ENCODE measurements at regions not wholly inside any gene's neighbourhood (a gene's known extent, or its start where the extent isn't known, plus 50 kb on each side); places are given as distances from the start of the nearest gene placed in this dataset.
A peak's percentile ranks its signal among the peaks of the same experiment; 100 is the strongest.

DNA sequence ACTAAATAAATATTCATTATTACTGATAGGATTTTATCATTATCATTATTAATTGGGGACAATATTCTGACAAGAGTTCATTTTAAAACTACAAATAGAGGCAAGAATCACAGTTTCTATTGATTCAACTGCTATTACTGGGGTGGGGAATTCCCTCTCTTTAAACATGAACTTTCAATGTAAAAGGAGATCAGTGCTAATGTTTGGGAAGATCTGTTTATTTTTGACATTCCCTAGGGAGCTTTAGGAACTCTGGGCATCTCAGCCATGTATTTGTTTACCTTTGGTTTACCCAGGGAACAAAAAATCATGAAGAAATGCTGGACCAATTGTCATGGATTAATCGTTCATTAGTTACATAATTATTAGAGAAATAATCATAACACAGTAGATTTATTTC is 443.2 kb upstream of the AKR1E2 start:
- POLR2A ChIA-PET = no interaction called here
- no peaks in the 10 kb centered on the region for H3K27me3 ChIP-seq (ENCODE audit: control insufficient read depth, insufficient read depth, low read length)
- no peak for TF ChIP-seq CTCF (IDR thresholded peaks at IDR 0.05; ENCODE audit: insufficient read depth, low read depth, low read length)
- CTCF ChIA-PET = interaction anchor here (0.6 kb wide), 1 partner anchor 100 kb away, joined by 4 read pairs; no protein-coding TSS in a partner anchor
- DNase-seq (ENCODE audit: low read depth) = no peak
- no peak overlapping the region for H3K4me3 ChIP-seq (ENCODE audit: low read depth, low read length)
- H3K36me3 ChIP-seq (ENCODE audit: control insufficient read depth, insufficient read depth, low read length) = no peaks in the 10 kb centered on the region

DNA sequence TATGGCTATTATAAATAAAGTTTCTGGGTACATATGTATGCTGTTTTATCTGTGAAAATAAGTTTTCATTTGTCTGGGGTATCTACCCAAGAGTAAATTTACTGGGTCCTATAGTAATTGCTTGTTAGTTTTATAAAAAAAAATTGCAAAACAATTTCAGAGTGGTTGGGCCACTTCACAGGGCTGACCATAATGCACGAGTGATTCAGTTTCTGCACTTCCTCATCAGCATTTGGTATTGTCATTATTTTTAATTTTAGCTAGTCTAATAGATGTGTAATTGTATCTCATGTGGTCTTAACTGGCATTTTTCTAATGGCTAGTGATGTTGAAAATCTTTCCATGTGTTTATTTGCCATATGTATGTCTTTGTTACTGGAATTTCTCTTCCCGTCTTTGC is 452.4 kb upstream of the AKR1E2 start:
- no peak for TF ChIP-seq CTCF (IDR thresholded peaks at IDR 0.05; ENCODE audit: insufficient read depth, low read depth, low read length)
- no peaks in the 10 kb centered on the region for H3K36me3 ChIP-seq (ENCODE audit: control insufficient read depth, insufficient read depth, low read length)
- no peak overlapping the region for H3K4me3 ChIP-seq (ENCODE audit: low read depth, low read length)
- no peaks in the 10 kb centered on the region for H3K27me3 ChIP-seq (ENCODE audit: control insufficient read depth, insufficient read depth, low read length)
- ChIA-PET POLR2A (no interaction called here), CTCF (interaction anchor here (0.9 kb wide), 1 partner anchor 911 kb away, joined by 3 read pairs; no protein-coding TSS in a partner anchor)
- DNase-seq (ENCODE audit: low read depth) = no peak

- no peaks in the 10 kb centered on the region for H3K36me3 ChIP-seq (ENCODE audit: control insufficient read depth, insufficient read depth, low read length)
- no peak for DNase-seq (ENCODE audit: low read depth)
- H3K27me3 ChIP-seq (ENCODE audit: control insufficient read depth, insufficient read depth, low read length) = no peaks in the 10 kb centered on the region
- TF ChIP-seq CTCF (IDR thresholded peaks at IDR 0.05; ENCODE audit: insufficient read depth, low read depth, low read length) = no peak
- ChIA-PET CTCF (interaction anchor here (0.9 kb wide), 1 partner anchor 911 kb away, joined by 3 read pairs; no protein-coding TSS in a partner anchor), POLR2A (no interaction called here)
- H3K4me3 ChIP-seq (ENCODE audit: low read depth, low read length) = no peak overlapping the region
Observed at GRCh38 chr10:4373098-4373497, 452.9 kb upstream of the AKR1E2 start.

DNA sequence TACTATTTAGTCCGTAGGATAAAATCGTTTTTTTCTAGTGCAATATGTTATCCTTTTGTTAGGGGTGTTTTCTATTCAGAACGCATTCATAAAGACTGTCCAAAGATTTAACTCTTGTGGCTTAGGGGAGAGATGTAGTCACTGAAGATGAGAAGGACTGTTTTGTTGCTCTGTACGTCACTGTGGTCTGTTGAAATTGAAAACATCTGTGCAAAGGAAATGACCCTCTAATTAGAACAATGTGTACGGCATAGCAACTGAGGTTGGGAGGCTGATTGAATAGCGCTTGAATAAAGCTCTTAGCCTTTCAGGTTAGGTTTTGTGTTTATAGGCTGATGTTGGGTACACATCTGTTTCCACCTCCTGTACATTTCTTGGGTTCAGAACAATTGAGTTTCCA is 453.4 kb upstream of the AKR1E2 start:
- H3K36me3 ChIP-seq (ENCODE audit: control insufficient read depth, insufficient read depth, low read length) = no peaks in the 10 kb centered on the region
- H3K27me3 ChIP-seq (ENCODE audit: control insufficient read depth, insufficient read depth, low read length) = no peaks in the 10 kb centered on the region
- H3K4me3 ChIP-seq (ENCODE audit: low read depth, low read length) = no peak overlapping the region
- no peak for TF ChIP-seq CTCF (IDR thresholded peaks at IDR 0.05; ENCODE audit: insufficient read depth, low read depth, low read length)
- CTCF ChIA-PET = interaction anchor here (0.9 kb wide), 1 partner anchor 910 kb away, joined by 3 read pairs; no protein-coding TSS in a partner anchor
- POLR2A ChIA-PET = no interaction called here
- DNase-seq (ENCODE audit: low read depth) = peak; percentile 97

GRCh38 chr10:4371691-4372295 is 454.2 kb upstream of the AKR1E2 start:
- H3K27me3 ChIP-seq (ENCODE audit: control insufficient read depth, insufficient read depth, low read length) = no peaks in the 10 kb centered on the region
- H3K36me3 ChIP-seq (ENCODE audit: control insufficient read depth, insufficient read depth, low read length) = no peaks in the 10 kb centered on the region
- POLR2A ChIA-PET = no interaction called here
- CTCF ChIA-PET = no interaction called here
- no peak overlapping the region for H3K4me3 ChIP-seq (ENCODE audit: low read depth, low read length)
- DNase-seq (ENCODE audit: low read depth) = no peak
- TF ChIP-seq CTCF (IDR thresholded peaks at IDR 0.05; ENCODE audit: insufficient read depth, low read depth, low read length) = no peak
